ENCODE measurements at regions not wholly inside any gene's neighbourhood (a gene's known extent, or its start where the extent isn't known, plus 50 kb on each side); places are given as distances from the start of the nearest gene placed in this dataset.

- no peak for TF ChIP-seq CTCF (IDR thresholded peaks at IDR 0.05)
- TF ChIP-seq EP300 (IDR thresholded peaks at IDR 0.05) = no peak
- TF ChIP-seq POLR2A (IDR thresholded peaks at IDR 0.05) = no peak
Measured at GRCh38 chr16:13425836-13426235, 494.1 kb upstream of the ERCC4 start.
